ENCODE measurements at regions not wholly inside any gene's neighbourhood (a gene's known extent, or its start where the extent isn't known, plus 50 kb on each side); places are given as distances from the start of the nearest gene placed in this dataset.

GRCh38 chr12:60616400-60616799 lies 1020.6 kb downstream of the SLC16A7 start:
- DNase-seq (ENCODE audit: low read depth in 1 of 2, low spot score in 1 of 2): no peak
- H3K4me3 ChIP-seq (replicated peaks; ENCODE audit: insufficient read depth, low read length): no peak overlapping the region
- no peak for TF ChIP-seq SPI1 (IDR thresholded peaks at IDR 0.05; ENCODE audit: borderline replicate concordance, low read depth)
- TF ChIP-seq CTCF (IDR thresholded peaks at IDR 0.05; ENCODE audit: insufficient read depth, low read length): no peak
- TF ChIP-seq REST (IDR thresholded peaks at IDR 0.05; ENCODE audit: insufficient replicate concordance, low read depth): no peak
- TF ChIP-seq GABPA (IDR thresholded peaks at IDR 0.05; ENCODE audit: low read depth): no peak
- no peak for TF ChIP-seq POLR2AphosphoS5 (IDR thresholded peaks at IDR 0.05; ENCODE audit: low read depth)
- H3K27me3 ChIP-seq (ENCODE audit: insufficient read depth, poor library complexity, severe bottlenecking): no peaks in the 10 kb centered on the region
- no peak overlapping the region for H3K27ac ChIP-seq (replicated peaks)

- Histone ChIP-seq H3K4me3 (replicated peaks; ENCODE audit: insufficient read depth, low read length) (no peak overlapping the region), H3K27me3 (ENCODE audit: insufficient read depth, poor library complexity, severe bottlenecking) (no peaks in the 10 kb centered on the region), H3K27ac (replicated peaks) (no peak overlapping the region)
- TF ChIP-seq CTCF (IDR thresholded peaks at IDR 0.05; ENCODE audit: insufficient read depth, low read length) (no peak), REST (IDR thresholded peaks at IDR 0.05; ENCODE audit: insufficient replicate concordance, low read depth) (no peak), POLR2AphosphoS5 (IDR thresholded peaks at IDR 0.05; ENCODE audit: low read depth) (no peak), GABPA (IDR thresholded peaks at IDR 0.05; ENCODE audit: low read depth) (no peak), SPI1 (IDR thresholded peaks at IDR 0.05; ENCODE audit: borderline replicate concordance, low read depth) (no peak)
- no peak for DNase-seq (ENCODE audit: low read depth in 1 of 2, low spot score in 1 of 2)
Measured at GRCh38 chr12:60630796-60631195, 1035.0 kb downstream of the SLC16A7 start.

- TF ChIP-seq REST (IDR thresholded peaks at IDR 0.05; ENCODE audit: insufficient replicate concordance, low read depth): no peak
- DNase-seq (ENCODE audit: low read depth in 1 of 2, low spot score in 1 of 2): no peak
- Histone ChIP-seq H3K27ac (replicated peaks) (no peak overlapping the region), H3K4me3 (replicated peaks; ENCODE audit: insufficient read depth, low read length) (no peak overlapping the region), H3K27me3 (ENCODE audit: insufficient read depth, poor library complexity, severe bottlenecking) (no peaks in the 10 kb centered on the region)
Measured at GRCh38 chr12:60644076-60644475, 1048.2 kb downstream of the SLC16A7 start.

GRCh38 chr12:60666895-60667294 lies 1071.1 kb downstream of the SLC16A7 start:
- no peak for DNase-seq (ENCODE audit: low read depth in 1 of 2, low spot score in 1 of 2)
- no peak overlapping the region for H3K4me3 ChIP-seq (replicated peaks; ENCODE audit: insufficient read depth, low read length)
- no peak overlapping the region for H3K27ac ChIP-seq (replicated peaks)
- no peak for TF ChIP-seq REST (IDR thresholded peaks at IDR 0.05; ENCODE audit: insufficient replicate concordance, low read depth)
- no peaks in the 10 kb centered on the region for H3K27me3 ChIP-seq (ENCODE audit: insufficient read depth, poor library complexity, severe bottlenecking)
